GM12878 (cell line): ENCODE measurements at regions not wholly inside any gene's neighbourhood (a gene's known extent, or its start where the extent isn't known, plus 50 kb on each side); places are given as distances from the start of the nearest gene placed in this dataset.
"Not testable (repeated sequence)": the region's sequence is repeated elsewhere in the genome, so short reads cannot be mapped to it uniquely, and the experiment has no call there.

Source experiments
- BACH1 ChIP-seq: fragments of 450-650 bp; IDR thresholded peaks from 2 replicates; pipeline ENCODE4 v1.6.1; 2017; ENCODE audit warnings: mild to moderate bottlenecking, borderline replicate concordance
- EZH2 ChIP-seq: IDR thresholded peaks from 2 replicates; pipeline ENCODE4 v1.6.1; 2012; ENCODE audit warnings: low read depth, mild to moderate bottlenecking, control low read depth, inconsistent platforms, low read length, borderline replicate concordance; ENCODE audit not compliant: control insufficient read depth
- GATAD2B ChIP-seq: fragments of 450-650 bp; conservative IDR thresholded peaks from 2 replicates; pipeline ENCODE4 v1.6.1; 2017; ENCODE audit warnings: low read depth, mild to moderate bottlenecking, moderate library complexity
- HDAC2 ChIP-seq: fragments of 200-600 bp; sonication (generic); IDR thresholded peaks from 2 replicates; pipeline ENCODE4 v1.6.1; 2017
- IRF3 ChIP-seq: fragments of 450-650 bp; IDR thresholded peaks from 2 replicates; pipeline ENCODE4 v1.6.1; 2014; ENCODE audit warnings: mild to moderate bottlenecking
- MAX ChIP-seq: IDR thresholded peaks from 2 replicates; pipeline ENCODE4 v1.6.1; 2012; ENCODE audit warnings: low read depth, low read length, improper control_type of control experiment
- RCOR1 ChIP-seq: conservative IDR thresholded peaks from 2 replicates; pipeline ENCODE4 v1.6.1; 2012; ENCODE audit warnings: low read depth, low read length, improper control_type of control experiment
- RFX5 ChIP-seq: IDR thresholded peaks from 2 replicates; pipeline ENCODE4 v1.6.1; 2011; ENCODE audit warnings: low read depth, low read length, improper control_type of control experiment
- SMAD1 ChIP-seq: fragments of 450-650 bp; IDR thresholded peaks from 2 replicates; pipeline ENCODE4 v1.6.1; 2018; ENCODE audit warnings: mild to moderate bottlenecking, low read depth; ENCODE audit not compliant: partially characterized antibody
- STAT3 ChIP-seq: IDR thresholded peaks from 2 replicates; pipeline ENCODE4 v1.6.1; 2011; ENCODE audit warnings: low read depth, low read length, improper control_type of control experiment
- ZNF24 ChIP-seq: fragments of 450-650 bp; IDR thresholded peaks from 2 replicates; pipeline ENCODE4 v1.6.1; 2017; ENCODE audit warnings: antibody characterized with exemption, mild to moderate bottlenecking
- ZNF274 ChIP-seq: IDR thresholded peaks from one replicate; pipeline ENCODE4 v1.8.0; 2011; ENCODE audit not compliant: insufficient read length, insufficient read depth

GRCh38 chr14:24696280-24696920, 62.4 kb upstream of the GZMB start:
- TF ChIP-seq GATAD2B, IRF3, SMAD1, RCOR1, ZNF274, BACH1, RFX5, HDAC2, ZNF24, STAT3, EZH2, MAX: not testable (repeated sequence)
